Loucy (cell line): ENCODE measurements at regions not wholly inside any gene's neighbourhood (a gene's known extent, or its start where the extent isn't known, plus 50 kb on each side); places are given as distances from the start of the nearest gene placed in this dataset.

ENCODE experiments used
- H2AFZ ChIP-seq: fragments of 200-600 bp; sonication (generic); 2 replicates; pipeline ENCODE4 v1.6.0; 2016; ENCODE audit warnings: antibody characterized with exemption, mild to moderate bottlenecking, low read length, moderate library complexity
- H3F3A ChIP-seq: fragments of 200-600 bp; 2 replicates; pipeline ENCODE4 v1.6.0; 2016; ENCODE audit warnings: antibody characterized with exemption, low read depth, mild to moderate bottlenecking
- H3K27me3 ChIP-seq: fragments of 200-600 bp; sonication (generic); 2 replicates; pipeline ENCODE4 v1.6.1; 2014; ENCODE audit warnings: low read length, mild to moderate bottlenecking; ENCODE audit not compliant: insufficient read depth, poor library complexity, severe bottlenecking
- H3K36me3 ChIP-seq: fragments of 200-600 bp; sonication (generic); 2 replicates; pipeline ENCODE4 v1.6.1; 2016; ENCODE audit warnings: low read length; ENCODE audit not compliant: insufficient read depth
- H3K4me1 ChIP-seq: fragments of 200-600 bp; sonication (generic); 2 replicates; pipeline ENCODE4 v1.5.1; 2014; ENCODE audit warnings: low read length, mild to moderate bottlenecking; ENCODE audit not compliant: insufficient read depth, poor library complexity, severe bottlenecking
- H3K4me2 ChIP-seq: fragments of 200-600 bp; sonication (generic); 2 replicates; pipeline ENCODE4 v1.6.0; 2014; ENCODE audit warnings: antibody characterized with exemption, low read length, low read depth, mild to moderate bottlenecking; ENCODE audit not compliant: poor library complexity, severe bottlenecking
- H3K4me3 ChIP-seq: fragments of 200-600 bp; sonication (generic); 2 replicates; pipeline ENCODE4 v1.5.1; 2014; ENCODE audit warnings: low read length, mild to moderate bottlenecking, mixed read lengths; ENCODE audit not compliant: poor library complexity, severe bottlenecking
- H3K79me2 ChIP-seq: fragments of 200-600 bp; sonication (generic); 2 replicates; pipeline ENCODE4 v1.6.1; 2014; ENCODE audit warnings: low read length; ENCODE audit not compliant: insufficient read depth
- H3K9ac ChIP-seq: fragments of 200-600 bp; sonication (generic); 2 replicates; pipeline ENCODE4 v1.6.0; 2014; ENCODE audit warnings: mild to moderate bottlenecking, low read depth, low read length, moderate library complexity; ENCODE audit not compliant: poor library complexity, severe bottlenecking
- H3K9me2 ChIP-seq: fragments of 200-600 bp; sonication (generic); replicated peaks from 2 replicates; pipeline ENCODE4 v1.6.1; 2016; ENCODE audit warnings: low read depth, low read length, mixed read lengths
- H3K9me3 ChIP-seq: fragments of 200-600 bp; sonication (generic); 2 replicates; pipeline ENCODE4 v1.6.1; 2014; ENCODE audit warnings: mild to moderate bottlenecking, antibody characterized with exemption, low read length, low read depth; ENCODE audit not compliant: insufficient read depth
- H4K20me1 ChIP-seq: fragments of 200-600 bp; sonication (generic); 2 replicates; pipeline ENCODE4 v1.6.0; 2014; ENCODE audit warnings: antibody characterized with exemption, low read length, mild to moderate bottlenecking; ENCODE audit not compliant: insufficient read depth, poor library complexity, severe bottlenecking
- EZH2phosphoT487 ChIP-seq: fragments of 200-600 bp; IDR thresholded peaks from 2 replicates; pipeline ENCODE4 v1.6.1; 2018; ENCODE audit warnings: antibody characterized with exemption, mild to moderate bottlenecking, moderate library complexity, borderline replicate concordance
- TF ChIP-seq, protein P1 (sequence below): fragments of 200-600 bp; sonication (generic); conservative IDR thresholded peaks from 2 replicates; pipeline ENCODE4 v1.5.1; 2014; ENCODE audit warnings: mild to moderate bottlenecking, antibody characterized with exemption, low read length

DNA sequence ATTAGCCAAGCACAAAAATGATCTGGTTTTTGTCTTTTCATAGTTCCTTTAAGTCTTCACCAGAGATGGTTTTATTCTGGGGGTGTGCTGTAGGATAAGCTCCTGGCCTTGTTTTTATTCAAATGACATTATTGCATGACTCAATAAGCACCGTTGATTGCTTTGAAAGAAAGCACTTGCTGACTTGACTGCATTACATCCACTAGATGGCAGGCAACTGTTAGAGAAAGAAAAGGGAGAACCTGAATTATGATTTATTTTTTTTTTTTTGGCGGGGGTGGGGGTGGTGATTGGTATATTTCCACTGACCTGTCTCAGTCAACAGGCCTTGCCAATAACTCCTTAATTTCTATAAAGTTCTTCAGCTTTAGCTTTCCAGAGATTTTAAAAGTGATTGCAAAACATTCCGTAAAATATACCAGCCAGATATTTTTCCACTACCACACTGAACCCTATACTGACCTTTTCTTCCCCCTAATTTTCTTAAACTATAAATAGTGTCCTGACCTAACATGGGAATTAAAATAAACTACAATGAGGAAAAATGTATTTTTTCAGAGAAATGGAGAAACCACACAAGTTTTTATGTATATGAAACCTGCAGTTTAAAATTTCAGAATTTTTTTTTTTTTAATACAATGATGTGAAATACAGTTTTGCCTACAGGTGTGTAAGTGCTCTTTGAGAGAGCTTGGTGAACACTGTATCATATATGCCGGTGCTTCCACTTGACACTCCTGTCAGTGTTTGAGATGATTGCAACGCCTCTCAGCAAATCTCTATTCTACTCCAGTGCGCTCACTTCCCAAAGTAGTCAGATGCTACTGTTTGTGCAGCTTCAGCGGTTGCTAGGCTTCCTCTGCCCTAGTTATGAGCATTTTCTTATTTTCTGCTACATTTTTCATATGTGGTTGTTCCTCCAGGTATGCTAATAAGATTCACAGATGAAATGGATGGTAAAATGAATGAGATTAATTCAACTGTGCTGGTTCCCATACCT, 274.3 kb downstream of the CD109 start:
- Histone ChIP-seq H3K4me1 (no peaks in the 10 kb centered on the region), H3K36me3 (no peaks in the 10 kb centered on the region), H3K79me2 (no peaks in the 10 kb centered on the region), H2AFZ (no peak overlapping the region), H3K4me3 (no peak overlapping the region), H3K9me2 (no peaks in the 10 kb centered on the region), H3K9me3 (no peaks in the 10 kb centered on the region), H3F3A (no peaks in the 10 kb centered on the region), H3K9ac (no peak overlapping the region), H3K27me3 (no peaks in the 10 kb centered on the region), H3K4me2 (no peak overlapping the region), H4K20me1 (no peaks in the 10 kb centered on the region)
- TF ChIP-seq EZH2phosphoT487: no peak
- TF ChIP-seq, protein P1, sequence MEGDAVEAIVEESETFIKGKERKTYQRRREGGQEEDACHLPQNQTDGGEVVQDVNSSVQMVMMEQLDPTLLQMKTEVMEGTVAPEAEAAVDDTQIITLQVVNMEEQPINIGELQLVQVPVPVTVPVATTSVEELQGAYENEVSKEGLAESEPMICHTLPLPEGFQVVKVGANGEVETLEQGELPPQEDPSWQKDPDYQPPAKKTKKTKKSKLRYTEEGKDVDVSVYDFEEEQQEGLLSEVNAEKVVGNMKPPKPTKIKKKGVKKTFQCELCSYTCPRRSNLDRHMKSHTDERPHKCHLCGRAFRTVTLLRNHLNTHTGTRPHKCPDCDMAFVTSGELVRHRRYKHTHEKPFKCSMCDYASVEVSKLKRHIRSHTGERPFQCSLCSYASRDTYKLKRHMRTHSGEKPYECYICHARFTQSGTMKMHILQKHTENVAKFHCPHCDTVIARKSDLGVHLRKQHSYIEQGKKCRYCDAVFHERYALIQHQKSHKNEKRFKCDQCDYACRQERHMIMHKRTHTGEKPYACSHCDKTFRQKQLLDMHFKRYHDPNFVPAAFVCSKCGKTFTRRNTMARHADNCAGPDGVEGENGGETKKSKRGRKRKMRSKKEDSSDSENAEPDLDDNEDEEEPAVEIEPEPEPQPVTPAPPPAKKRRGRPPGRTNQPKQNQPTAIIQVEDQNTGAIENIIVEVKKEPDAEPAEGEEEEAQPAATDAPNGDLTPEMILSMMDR: peak; percentile 74

DNA sequence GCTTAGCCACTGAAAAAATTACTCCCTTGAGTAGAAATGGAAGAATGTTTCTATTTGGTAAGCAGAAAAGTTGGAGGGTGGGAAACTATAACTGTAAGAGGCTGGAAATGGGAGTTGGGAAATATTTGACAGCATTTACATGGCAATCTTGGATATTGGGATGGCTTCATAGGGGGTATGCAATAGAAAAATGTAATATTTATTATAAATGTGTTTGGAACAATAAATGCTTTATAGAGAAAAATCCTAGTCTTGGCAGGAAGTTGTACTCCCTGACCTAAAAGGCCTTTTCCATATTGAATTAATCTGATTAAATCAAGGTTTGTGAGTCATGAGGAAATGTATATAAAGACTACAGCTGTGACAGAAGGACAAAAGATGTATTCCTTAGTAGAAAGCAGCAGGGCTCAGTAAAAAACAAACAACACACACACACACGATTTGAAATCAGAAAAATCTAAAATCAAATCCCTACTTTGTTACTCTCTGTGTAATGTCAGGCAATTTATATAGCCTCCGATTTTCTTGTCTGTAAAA, 272.3 kb downstream of the CD109 start:
- no peak overlapping the region for H3K4me3 ChIP-seq
- H3K79me2 ChIP-seq: no peaks in the 10 kb centered on the region
- H3K9ac ChIP-seq: no peak overlapping the region
- TF ChIP-seq, protein P1: no peak
- TF ChIP-seq EZH2phosphoT487: no peak
- H3K4me1 ChIP-seq: no peaks in the 10 kb centered on the region
- no peak overlapping the region; the same call in 1 of the 2 replicates for H2AFZ ChIP-seq
- no peak overlapping the region for H3K4me2 ChIP-seq
- no peaks in the 10 kb centered on the region for H3F3A ChIP-seq
- no peaks in the 10 kb centered on the region for H4K20me1 ChIP-seq
- H3K36me3 ChIP-seq: no peaks in the 10 kb centered on the region
- H3K9me2 ChIP-seq: no peaks in the 10 kb centered on the region
- H3K9me3 ChIP-seq: no peaks in the 10 kb centered on the region
- no peaks in the 10 kb centered on the region for H3K27me3 ChIP-seq

DNA sequence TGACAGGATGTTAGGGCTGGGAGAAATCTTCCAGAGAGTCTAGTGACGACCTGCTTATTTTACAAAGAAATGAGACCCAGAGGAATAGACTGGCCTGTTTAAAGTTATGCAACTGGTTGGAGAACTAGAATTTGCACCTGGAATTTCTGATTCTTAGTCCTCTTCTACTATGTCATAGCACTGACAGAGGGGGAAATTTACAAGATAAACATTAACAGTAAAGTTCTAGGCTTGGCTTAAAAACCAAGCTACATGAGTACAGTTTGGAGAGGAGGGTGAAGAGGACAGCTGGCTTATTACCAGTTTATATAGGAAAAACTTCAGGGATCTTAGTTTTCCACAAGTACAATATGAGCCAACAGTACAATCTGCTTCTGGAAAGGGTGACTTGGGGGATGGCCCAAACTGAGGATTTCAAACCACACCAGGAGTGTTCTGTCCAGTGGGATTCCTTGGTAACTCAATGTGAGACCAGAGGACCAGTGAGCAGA, 269.6 kb downstream of the CD109 start:
- H3K4me3 ChIP-seq: no peak overlapping the region

More for the DNA sequence above, 269.6 kb downstream of the CD109 start:
- H2AFZ ChIP-seq: no peak overlapping the region
- no peaks in the 10 kb centered on the region for H3F3A ChIP-seq
- H3K4me1 ChIP-seq: no peaks in the 10 kb centered on the region
- no peaks in the 10 kb centered on the region for H3K36me3 ChIP-seq
- no peaks in the 10 kb centered on the region for H3K9me3 ChIP-seq
- H3K4me2 ChIP-seq: no peak overlapping the region
- no peaks in the 10 kb centered on the region for H3K9me2 ChIP-seq
- H3K27me3 ChIP-seq: no peaks in the 10 kb centered on the region
- no peaks in the 10 kb centered on the region for H4K20me1 ChIP-seq
- no peak for TF ChIP-seq EZH2phosphoT487
- TF ChIP-seq, protein P1: no peak
- no peak overlapping the region for H3K9ac ChIP-seq
- H3K79me2 ChIP-seq: no peaks in the 10 kb centered on the region
